ENCODE measurements at regions not wholly inside any gene's neighbourhood (a gene's known extent, or its start where the extent isn't known, plus 50 kb on each side); places are given as distances from the start of the nearest gene placed in this dataset.
"Not testable (repeated sequence)": the region's sequence is repeated elsewhere in the genome, so short reads cannot be mapped to it uniquely, and the experiment has no call there.

GRCh38 chr3:125836011-125836551, 132.9 kb upstream of the ROPN1B start:
- not testable (repeated sequence) for H3K9me3 ChIP-seq (ENCODE audit: control insufficient read depth, insufficient read depth, low read length); H3K4me3 ChIP-seq (ENCODE audit: low read depth, low read length); H3K9ac ChIP-seq (ENCODE audit: low read depth, low read length)

GRCh38 chr3:125836786-125837185, 132.2 kb upstream of the ROPN1B start:
- not testable (repeated sequence) for H3K9ac ChIP-seq (ENCODE audit: low read depth, low read length); H3K27me3 ChIP-seq (ENCODE audit: control insufficient read depth, insufficient read depth, low read length); H3K4me1 ChIP-seq (ENCODE audit: control insufficient read depth, insufficient read depth, low read length); H3K4me3 ChIP-seq (ENCODE audit: low read depth, low read length); H3K36me3 ChIP-seq (ENCODE audit: control insufficient read depth, insufficient read depth, low read length); H3K9me3 ChIP-seq (ENCODE audit: control insufficient read depth, insufficient read depth, low read length)

More at GRCh38 chr3:125836011-125836551, 132.9 kb upstream of the ROPN1B start:
- H3K4me1 ChIP-seq (ENCODE audit: control insufficient read depth, insufficient read depth, low read length); H3K27me3 ChIP-seq (ENCODE audit: control insufficient read depth, insufficient read depth, low read length); H3K36me3 ChIP-seq (ENCODE audit: control insufficient read depth, insufficient read depth, low read length): not testable (repeated sequence)

- not testable (repeated sequence) for H3K4me1 ChIP-seq (ENCODE audit: control insufficient read depth, insufficient read depth, low read length); H3K36me3 ChIP-seq (ENCODE audit: control insufficient read depth, insufficient read depth, low read length)
Measured at GRCh38 chr3:125838857-125839256, 130.1 kb upstream of the ROPN1B start.

DNA sequence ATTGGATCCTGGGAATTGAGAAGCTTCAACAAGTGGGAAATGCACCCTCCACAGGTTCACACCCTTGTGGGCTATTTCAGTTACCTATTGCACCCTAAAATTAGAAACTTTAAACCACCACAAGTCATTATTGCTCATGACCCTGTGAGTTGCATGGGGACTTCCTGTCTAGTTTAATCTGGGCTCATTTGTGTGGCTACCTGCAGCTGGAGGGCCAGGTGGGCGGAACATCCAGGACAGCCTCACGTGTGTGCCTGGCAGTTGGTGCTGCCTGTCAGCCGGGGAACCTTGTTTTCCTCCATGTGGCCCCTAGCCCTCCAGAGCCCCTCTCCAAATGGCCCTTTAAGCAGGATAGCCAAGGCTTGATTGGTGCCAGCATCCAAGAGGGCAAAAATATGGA, 128.5 kb upstream of the ROPN1B start:
- not testable (repeated sequence) for H3K27me3 ChIP-seq (ENCODE audit: control insufficient read depth, insufficient read depth, low read length); H3K4me3 ChIP-seq (ENCODE audit: low read depth, low read length); H3K9ac ChIP-seq (ENCODE audit: low read depth, low read length); H3K4me1 ChIP-seq (ENCODE audit: control insufficient read depth, insufficient read depth, low read length); H3K36me3 ChIP-seq (ENCODE audit: control insufficient read depth, insufficient read depth, low read length); H3K9me3 ChIP-seq (ENCODE audit: control insufficient read depth, insufficient read depth, low read length)

More at GRCh38 chr3:125838857-125839256, 130.1 kb upstream of the ROPN1B start:
- H3K27me3 ChIP-seq (ENCODE audit: control insufficient read depth, insufficient read depth, low read length); H3K4me3 ChIP-seq (ENCODE audit: low read depth, low read length); H3K9me3 ChIP-seq (ENCODE audit: control insufficient read depth, insufficient read depth, low read length); H3K9ac ChIP-seq (ENCODE audit: low read depth, low read length): not testable (repeated sequence)

DNA sequence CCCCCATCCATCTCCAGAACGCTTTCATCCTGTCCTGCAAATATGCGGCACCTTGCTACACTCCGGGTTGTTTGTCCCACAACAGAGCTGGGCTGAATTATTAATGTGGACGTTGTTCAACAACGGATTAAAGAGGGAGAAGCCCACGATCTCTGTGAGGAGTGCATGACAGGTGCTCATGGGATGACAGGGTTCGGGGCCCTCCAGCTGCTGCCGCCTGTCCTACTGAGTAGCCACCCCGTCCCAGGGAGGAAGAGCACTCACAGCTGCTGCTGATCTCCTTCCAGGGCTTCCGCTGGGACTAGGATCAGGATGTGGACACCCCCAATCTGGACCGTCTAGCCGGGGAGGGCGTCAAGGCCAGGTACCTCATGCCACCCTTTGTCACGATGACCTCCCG, 121.0 kb upstream of the ROPN1B start:
- not testable (repeated sequence) for H3K9ac ChIP-seq (ENCODE audit: low read depth, low read length); H3K36me3 ChIP-seq (ENCODE audit: control insufficient read depth, insufficient read depth, low read length); H3K27me3 ChIP-seq (ENCODE audit: control insufficient read depth, insufficient read depth, low read length); H3K4me1 ChIP-seq (ENCODE audit: control insufficient read depth, insufficient read depth, low read length); H3K9me3 ChIP-seq (ENCODE audit: control insufficient read depth, insufficient read depth, low read length); H3K4me3 ChIP-seq (ENCODE audit: low read depth, low read length)

- not testable (repeated sequence) for H3K27me3 ChIP-seq (ENCODE audit: control insufficient read depth, insufficient read depth, low read length); H3K4me1 ChIP-seq (ENCODE audit: control insufficient read depth, insufficient read depth, low read length); H3K4me3 ChIP-seq (ENCODE audit: low read depth, low read length); H3K9ac ChIP-seq (ENCODE audit: low read depth, low read length); H3K9me3 ChIP-seq (ENCODE audit: control insufficient read depth, insufficient read depth, low read length); H3K36me3 ChIP-seq (ENCODE audit: control insufficient read depth, insufficient read depth, low read length)
Measured at GRCh38 chr3:125855006-125855405, 114.0 kb upstream of the ROPN1B start.

DNA sequence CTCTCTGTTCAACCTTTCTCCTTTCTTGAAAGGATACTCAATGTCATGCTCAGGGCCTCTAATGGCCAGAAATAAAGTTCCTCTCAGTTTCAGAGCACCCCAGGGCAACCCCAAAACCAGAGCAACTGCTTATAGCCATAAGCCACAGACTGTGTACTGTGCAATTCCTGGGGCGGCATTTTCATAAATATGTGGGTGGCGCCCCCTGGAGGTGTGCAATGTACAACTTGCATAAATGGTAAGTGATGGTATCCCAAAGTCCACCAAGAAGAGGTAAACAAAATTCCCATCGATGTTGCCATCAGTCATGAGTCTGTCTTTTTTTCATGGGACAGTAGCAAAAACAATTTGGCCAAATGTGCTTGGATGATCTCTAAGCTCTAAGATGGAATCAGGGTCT, 108.4 kb upstream of the ROPN1B start:
- not testable (repeated sequence) for H3K9ac ChIP-seq (ENCODE audit: low read depth, low read length); H3K4me1 ChIP-seq (ENCODE audit: control insufficient read depth, insufficient read depth, low read length); H3K36me3 ChIP-seq (ENCODE audit: control insufficient read depth, insufficient read depth, low read length); H3K4me3 ChIP-seq (ENCODE audit: low read depth, low read length); H3K9me3 ChIP-seq (ENCODE audit: control insufficient read depth, insufficient read depth, low read length); H3K27me3 ChIP-seq (ENCODE audit: control insufficient read depth, insufficient read depth, low read length)

DNA sequence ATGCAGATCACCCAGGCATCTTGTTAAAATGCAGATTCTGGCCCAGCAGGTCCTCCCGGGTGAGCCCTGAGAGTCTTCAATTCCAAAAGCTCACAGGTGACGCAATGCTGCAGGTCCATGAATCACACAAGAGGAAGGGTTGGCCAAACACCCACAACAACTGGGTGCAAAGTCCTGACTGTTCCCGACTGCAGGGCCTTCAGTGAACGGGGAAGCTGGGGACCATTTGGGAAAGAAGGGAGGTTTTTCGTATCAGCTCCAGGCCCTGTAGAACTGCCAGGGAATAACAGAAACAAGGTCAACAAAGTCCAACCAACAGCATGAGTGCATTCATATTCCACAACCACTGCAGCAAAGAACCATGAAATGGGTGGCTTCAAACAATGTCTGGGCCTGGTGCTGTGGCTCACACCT, 106.1 kb upstream of the ROPN1B start:
- H3K36me3 ChIP-seq (ENCODE audit: control insufficient read depth, insufficient read depth, low read length): not testable (repeated sequence)

DNA sequence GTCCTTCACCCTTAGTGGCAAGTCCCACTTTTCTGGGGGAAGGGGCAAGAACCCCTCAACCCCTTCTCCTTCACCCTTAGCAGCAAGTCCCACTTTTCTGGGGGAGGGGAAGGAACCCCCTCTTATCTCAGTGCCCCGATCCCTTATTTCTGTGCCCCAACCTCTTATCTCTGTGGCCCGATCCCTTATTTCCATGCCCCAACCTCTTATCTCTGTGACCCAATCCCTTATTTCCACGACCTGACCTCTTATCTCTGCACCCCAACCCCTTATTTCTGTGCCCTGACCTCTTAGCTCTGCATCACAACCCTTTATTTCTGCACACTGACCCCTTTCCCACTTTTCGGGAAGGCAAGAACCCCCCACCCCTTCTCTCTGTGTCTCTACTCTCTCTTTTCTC, 104.4 kb upstream of the ROPN1B start:
- not testable (repeated sequence) for H3K9ac ChIP-seq (ENCODE audit: low read depth, low read length); H3K27me3 ChIP-seq (ENCODE audit: control insufficient read depth, insufficient read depth, low read length); H3K4me1 ChIP-seq (ENCODE audit: control insufficient read depth, insufficient read depth, low read length); H3K36me3 ChIP-seq (ENCODE audit: control insufficient read depth, insufficient read depth, low read length); H3K9me3 ChIP-seq (ENCODE audit: control insufficient read depth, insufficient read depth, low read length); H3K4me3 ChIP-seq (ENCODE audit: low read depth, low read length)

More for the DNA sequence above, 106.1 kb upstream of the ROPN1B start:
- H3K4me1 ChIP-seq (ENCODE audit: control insufficient read depth, insufficient read depth, low read length); H3K27me3 ChIP-seq (ENCODE audit: control insufficient read depth, insufficient read depth, low read length); H3K9ac ChIP-seq (ENCODE audit: low read depth, low read length); H3K9me3 ChIP-seq (ENCODE audit: control insufficient read depth, insufficient read depth, low read length); H3K4me3 ChIP-seq (ENCODE audit: low read depth, low read length): not testable (repeated sequence)

GRCh38 chr3:125886006-125886405, 83.0 kb upstream of the ROPN1B start:
- not testable (repeated sequence) for H3K4me1 ChIP-seq (ENCODE audit: control insufficient read depth, insufficient read depth, low read length); H3K9ac ChIP-seq (ENCODE audit: low read depth, low read length); H3K27me3 ChIP-seq (ENCODE audit: control insufficient read depth, insufficient read depth, low read length); H3K36me3 ChIP-seq (ENCODE audit: control insufficient read depth, insufficient read depth, low read length); H3K4me3 ChIP-seq (ENCODE audit: low read depth, low read length); H3K9me3 ChIP-seq (ENCODE audit: control insufficient read depth, insufficient read depth, low read length)

DNA sequence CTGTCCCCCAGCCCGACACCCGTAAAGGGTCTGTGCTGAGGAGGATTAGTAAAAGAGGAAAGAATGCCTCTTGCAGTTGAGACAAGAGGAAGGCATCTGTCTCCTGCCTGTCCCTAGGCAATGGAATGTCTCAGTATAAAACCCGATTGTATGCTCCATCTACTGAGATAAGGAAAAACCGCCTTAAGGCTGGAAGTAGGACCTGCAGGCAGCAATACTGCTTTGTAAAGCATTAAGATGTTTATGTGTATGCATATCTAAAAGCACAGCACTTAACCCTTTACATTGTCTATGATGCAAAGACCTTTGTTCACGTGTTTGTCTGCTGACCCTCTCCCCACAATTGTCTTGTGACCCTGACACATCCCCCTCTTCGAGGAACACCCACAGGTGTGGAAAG, 69.8 kb upstream of the ROPN1B start:
- not testable (repeated sequence) for H3K9me3 ChIP-seq (ENCODE audit: control insufficient read depth, insufficient read depth, low read length); H3K27me3 ChIP-seq (ENCODE audit: control insufficient read depth, insufficient read depth, low read length); H3K36me3 ChIP-seq (ENCODE audit: control insufficient read depth, insufficient read depth, low read length); H3K4me3 ChIP-seq (ENCODE audit: low read depth, low read length); H3K4me1 ChIP-seq (ENCODE audit: control insufficient read depth, insufficient read depth, low read length); H3K9ac ChIP-seq (ENCODE audit: low read depth, low read length)

GRCh38 chr3:125901473-125901872, 67.5 kb upstream of the ROPN1B start:
- not testable (repeated sequence) for H3K27me3 ChIP-seq (ENCODE audit: control insufficient read depth, insufficient read depth, low read length); H3K36me3 ChIP-seq (ENCODE audit: control insufficient read depth, insufficient read depth, low read length); H3K4me1 ChIP-seq (ENCODE audit: control insufficient read depth, insufficient read depth, low read length); H3K9ac ChIP-seq (ENCODE audit: low read depth, low read length); H3K9me3 ChIP-seq (ENCODE audit: control insufficient read depth, insufficient read depth, low read length); H3K4me3 ChIP-seq (ENCODE audit: low read depth, low read length)

All from iPS-15b (cell line).